ENCODE measurements at regions not wholly inside any gene's neighbourhood (a gene's known extent, or its start where the extent isn't known, plus 50 kb on each side); places are given as distances from the start of the nearest gene placed in this dataset.

- TF ChIP-seq ZBTB44 (CRISPR knock-in tag; IDR thresholded peaks at IDR 0.05) (no peak), IRX3 (CRISPR knock-in tag; IDR thresholded peaks at IDR 0.05; ENCODE audit: borderline replicate concordance, low read depth) (no peak)
Measured at GRCh38 chr7:108809356-108809755, 239.7 kb downstream of the DNAJB9 start (continued).

DNA sequence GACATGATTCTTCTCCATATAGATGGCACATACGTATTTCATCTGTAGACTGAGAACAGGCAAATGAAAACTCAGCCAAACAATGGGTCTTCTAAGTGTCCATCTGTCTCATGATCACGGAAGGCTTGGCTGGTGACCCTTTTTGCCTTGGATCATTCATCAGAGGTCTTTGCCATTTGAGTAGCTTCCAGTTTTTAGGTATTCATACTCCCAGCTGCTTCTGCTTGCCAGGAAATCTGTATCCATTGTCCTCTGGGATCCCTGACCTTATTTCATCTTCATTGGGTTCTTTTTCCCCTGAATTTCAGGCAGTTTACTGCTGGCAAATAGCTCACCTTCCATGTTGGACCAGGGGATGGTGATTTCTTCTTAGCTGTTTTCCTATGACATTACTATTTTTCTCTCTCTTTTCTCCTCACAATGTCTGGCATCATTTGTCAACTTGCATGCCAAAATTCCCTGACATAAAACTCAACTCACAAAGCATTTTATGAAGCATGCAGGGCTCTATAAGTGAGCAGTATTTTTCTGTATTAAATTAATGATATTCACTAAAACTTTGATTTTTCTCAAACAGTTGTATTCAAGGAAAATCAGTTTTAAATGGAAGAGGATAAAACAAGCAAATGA, 241.2 kb downstream of the DNAJB9 start:
- H4K20me1 ChIP-seq (ENCODE audit: insufficient read depth, low read length), result no peaks in the 10 kb centered on the region
- in situ Hi-C loops (cut with HindIII; ENCODE audit: extremely low pct_ligation_motif_present, low pct_unique_long_range_greater_than_20kb), result no loop called here
- no peak overlapping the region for H3K27ac ChIP-seq (ENCODE audit: extremely low read length, insufficient read depth, low read length)
- ChIA-PET POLR2A (no interaction called here), CTCF (ENCODE audit: low intra/inter-chr PET ratio, low total read pairs) (no interaction called here)
- no peaks in the 10 kb centered on the region for H3K79me2 ChIP-seq (ENCODE audit: insufficient read depth, low read length)
- no peak overlapping the region for H3K4me2 ChIP-seq (ENCODE audit: low read depth, low read length)
- 0% methylated on average over 2 of the region's 2 CpGs for WGBS (ENCODE audit: low lambda C conversion rate)
- TF ChIP-seq ZNF644 (CRISPR knock-in tag; IDR thresholded peaks at IDR 0.05; ENCODE audit: low read depth) (no peak), SETDB1 (CRISPR knock-in tag; IDR thresholded peaks at IDR 0.05; ENCODE audit: borderline replicate concordance) (no peak), ZNF282 (IDR thresholded peaks at IDR 0.05; ENCODE audit: partially characterized antibody) (no peak), PHF21A (CRISPR knock-in tag; IDR thresholded peaks at IDR 0.05) (no peak), RFX3 (CRISPR knock-in tag; IDR thresholded peaks at IDR 0.05) (no peak), ZNF784 (CRISPR knock-in tag; IDR thresholded peaks at IDR 0.05; ENCODE audit: borderline replicate concordance) (no peak), SRF (IDR thresholded peaks at IDR 0.05; ENCODE audit: low read depth, low read length) (no peak)
- TF ChIP-seq, protein P1, sequence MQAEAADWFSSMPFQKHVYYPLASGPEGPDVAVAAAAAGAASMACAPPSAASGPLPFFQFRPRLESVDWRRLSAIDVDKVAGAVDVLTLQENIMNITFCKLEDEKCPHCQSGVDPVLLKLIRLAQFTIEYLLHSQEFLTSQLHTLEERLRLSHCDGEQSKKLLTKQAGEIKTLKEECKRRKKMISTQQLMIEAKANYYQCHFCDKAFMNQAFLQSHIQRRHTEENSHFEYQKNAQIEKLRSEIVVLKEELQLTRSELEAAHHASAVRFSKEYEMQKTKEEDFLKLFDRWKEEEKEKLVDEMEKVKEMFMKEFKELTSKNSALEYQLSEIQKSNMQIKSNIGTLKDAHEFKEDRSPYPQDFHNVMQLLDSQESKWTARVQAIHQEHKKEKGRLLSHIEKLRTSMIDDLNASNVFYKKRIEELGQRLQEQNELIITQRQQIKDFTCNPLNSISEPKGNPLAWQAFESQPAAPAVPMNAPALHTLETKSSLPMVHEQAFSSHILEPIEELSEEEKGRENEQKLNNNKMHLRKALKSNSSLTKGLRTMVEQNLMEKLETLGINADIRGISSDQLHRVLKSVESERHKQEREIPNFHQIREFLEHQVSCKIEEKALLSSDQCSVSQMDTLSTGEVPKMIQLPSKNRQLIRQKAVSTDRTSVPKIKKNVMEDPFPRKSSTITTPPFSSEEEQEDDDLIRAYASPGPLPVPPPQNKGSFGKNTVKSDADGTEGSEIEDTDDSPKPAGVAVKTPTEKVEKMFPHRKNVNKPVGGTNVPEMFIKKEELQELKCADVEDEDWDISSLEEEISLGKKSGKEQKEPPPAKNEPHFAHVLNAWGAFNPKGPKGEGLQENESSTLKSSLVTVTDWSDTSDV (CRISPR knock-in tag; IDR thresholded peaks at IDR 0.05), result no peak
- TF ChIP-seq, protein P2, sequence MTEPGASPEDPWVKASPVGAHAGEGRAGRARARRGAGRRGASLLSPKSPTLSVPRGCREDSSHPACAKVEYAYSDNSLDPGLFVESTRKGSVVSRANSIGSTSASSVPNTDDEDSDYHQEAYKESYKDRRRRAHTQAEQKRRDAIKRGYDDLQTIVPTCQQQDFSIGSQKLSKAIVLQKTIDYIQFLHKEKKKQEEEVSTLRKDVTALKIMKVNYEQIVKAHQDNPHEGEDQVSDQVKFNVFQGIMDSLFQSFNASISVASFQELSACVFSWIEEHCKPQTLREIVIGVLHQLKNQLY (CRISPR knock-in tag; IDR thresholded peaks at IDR 0.05), result no peak
- BruUV-seq (replicated peaks), result no TSS peak
- intact Hi-C loops (cut with micrococcal nuclease; ENCODE audit: unreplicated experiment), result no loop called here
- H3K9ac ChIP-seq (ENCODE audit: insufficient read depth, low read depth, low read length), result no peak overlapping the region
- FAIRE-seq, result no peak
- H2AFZ ChIP-seq (ENCODE audit: low read length), result no peak overlapping the region
- no peak for DNase-seq (ENCODE audit: low spot score)
- no peaks in the 10 kb centered on the region for H3K36me3 ChIP-seq (replicated peaks in 1 of 2; ENCODE audit: control insufficient read depth in 1 of 2, insufficient read depth in 2 of 2, low read length in 2 of 2)
- no peak overlapping the region for H3K4me3 ChIP-seq (replicated peaks in 1 of 3; ENCODE audit: insufficient read depth in 1 of 3, low read depth in 2 of 3, low read length in 3 of 3)
- H3K27me3 ChIP-seq (ENCODE audit: control insufficient read depth in 1 of 2, insufficient read depth in 2 of 2, low read length in 2 of 2), result no peaks in the 10 kb centered on the region
- H3K4me1 ChIP-seq (ENCODE audit: insufficient read depth, low read length), result no peaks in the 10 kb centered on the region
- H3K9me3 ChIP-seq (ENCODE audit: low read length), result no peaks in the 10 kb centered on the region
- no peak for ATAC-seq
